Stomach (tissue), 8 donors: ENCODE measurements at regions not wholly inside any gene's neighbourhood (a gene's known extent, or its start where the extent isn't known, plus 50 kb on each side); places are given as distances from the start of the nearest gene placed in this dataset.

Source experiments
- DNase-seq, 2 donors: peaks; one replicate each; pipeline versions ENCODE4 v3.0.0 to v3.0.0-alpha.2; 2013 to 2019
- H3K27ac ChIP-seq, 5 donors: fragments of 200-600 bp in 4 of 5; sonication (generic) in 4 of 5; one replicate each; pipeline ENCODE4 v1.5.1; 2013 to 2019; ENCODE audit warnings: mild to moderate bottlenecking in 1 of 5, moderate library complexity in 1 of 5
- H3K27me3 ChIP-seq, 3 donors: fragments of 200-600 bp; sonication (generic); one replicate each; pipeline ENCODE4 v1.5.1; 2017 to 2019; ENCODE audit warnings: mixed run types in 1 of 3
- H3K36me3 ChIP-seq, 4 donors: fragments of 200-600 bp; sonication (generic); 1 replicate in 3 of 4; 2 replicates in 1 of 4; pipeline ENCODE4 v1.5.1; 2016 to 2019
- H3K4me1 ChIP-seq, 4 donors: fragments of 200-600 bp; sonication (generic); one replicate each; pipeline ENCODE4 v1.5.1; 2016 to 2019
- H3K4me3 ChIP-seq, 4 donors: fragments of 200-600 bp; sonication (generic) in 3 of 4; one replicate each; pipeline ENCODE4 v1.5.1; 2016 to 2019; ENCODE audit warnings: mild to moderate bottlenecking in 1 of 4
- H3K9me3 ChIP-seq, 4 donors: fragments of 200-600 bp; sonication (generic); one replicate each; pipeline ENCODE4 v1.5.1; 2016 to 2019
- EP300 ChIP-seq: sonication (generic); formaldehyde crosslinking; IDR thresholded peaks from one replicate; pipeline ENCODE4 v1.6.1; 2017; ENCODE audit warnings: antibody characterized with exemption
- POLR2A ChIP-seq, 4 donors: fragments of 450-650 bp; IDR thresholded peaks; one replicate each; pipeline ENCODE4 v1.6.1; 2016; ENCODE audit warnings: antibody characterized with exemption in 4 of 4, control low read depth in 2 of 4, mild to moderate bottlenecking in 1 of 4, moderate library complexity in 1 of 4
- POLR2AphosphoS5 ChIP-seq, 3 donors: sonication (generic); formaldehyde crosslinking; IDR thresholded peaks; one replicate each; pipeline ENCODE4 v1.6.1; 2016; ENCODE audit warnings: antibody characterized with exemption in 3 of 3
- WGBS, 5 donors: extraction: QIAGEN DNeasy Blood & Tissue Kit in 3 of 5; methylation state at CpG; one replicate each; pipeline versions ENCODE4 v1.1.5 to v1.1.7; 2013 to 2018; 5-methylcytosine and 5-hydroxymethylcytosine counted together
- intact Hi-C: fragments of 100-400 bp; cut with DNase I; formaldehyde crosslinking; loops from one replicate; pipeline ENCODE4 v1.15.1; 2023; ENCODE audit warnings: low total_unique reads
- TF ChIP-seq, protein P1 (sequence below), 7 experiments: fragments of 450-650 bp in 4 of 7; fragments of 200-600 bp in 3 of 7; sonication (generic) in 3 of 7; IDR thresholded peaks; one replicate each; pipeline ENCODE4 v1.5.1; 2016 to 2019; ENCODE audit warnings: antibody characterized with exemption in 7 of 7, control low read depth in 2 of 7, mild to moderate bottlenecking in 1 of 7
- donor health status: healthy with polysubstance abuse.
- donor health status: Bipolar disorder and iron deficiency.
- donor health status: healthy.

- no peaks in the 10 kb centered on the region for H3K9me3 ChIP-seq
- no peaks in the 10 kb centered on the region for H3K36me3 ChIP-seq
- no peak for TF ChIP-seq POLR2A (IDR thresholded peaks at IDR 0.05)
- H3K27ac ChIP-seq: no peak overlapping the region
- intact Hi-C loops: no loop called here
- no peaks in the 10 kb centered on the region for H3K4me1 ChIP-seq
- no peak for DNase-seq
- 47 to 71% (median 62%) methylated on average over 3 of the region's 3 CpGs for WGBS, 5 donors
- no peak overlapping the region for H3K4me3 ChIP-seq
- H3K27me3 ChIP-seq: peaks cover 0 to 5% (median 0%) of the 10 kb centered on the region in 3 donors
Observed at GRCh38 chr6:85127696-85128243, 322.1 kb upstream of the NT5E start.

DNA sequence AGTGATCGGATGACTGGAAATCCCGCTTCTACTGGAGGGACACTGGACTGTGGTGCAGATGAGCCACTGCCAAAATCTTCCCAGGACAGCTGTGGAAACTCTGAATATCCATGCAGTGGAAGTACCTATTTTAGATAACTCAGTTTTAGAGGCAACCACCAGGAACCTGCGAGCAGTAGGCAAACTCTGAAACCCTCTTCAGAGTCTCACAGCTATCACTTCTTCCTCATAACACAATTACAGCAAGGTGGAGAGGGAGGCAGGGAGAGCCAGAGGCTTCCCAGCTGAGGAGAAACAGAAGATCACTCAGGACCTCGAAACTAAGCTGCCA lies 322.8 kb upstream of the NT5E start:
- Histone ChIP-seq H3K4me3 (no peak overlapping the region), H3K27me3 (peaks cover 0 to 5% (median 0%) of the 10 kb centered on the region in 3 donors), H3K27ac (no peak overlapping the region), H3K36me3 (no peaks in the 10 kb centered on the region), H3K9me3 (no peaks in the 10 kb centered on the region), H3K4me1 (no peaks in the 10 kb centered on the region)
- no peak for DNase-seq
- intact Hi-C loops: no loop called here
- WGBS, 5 donors: 51 to 64% (median 56%) methylated on average over 4 of the region's 4 CpGs
- TF ChIP-seq, protein P1, sequence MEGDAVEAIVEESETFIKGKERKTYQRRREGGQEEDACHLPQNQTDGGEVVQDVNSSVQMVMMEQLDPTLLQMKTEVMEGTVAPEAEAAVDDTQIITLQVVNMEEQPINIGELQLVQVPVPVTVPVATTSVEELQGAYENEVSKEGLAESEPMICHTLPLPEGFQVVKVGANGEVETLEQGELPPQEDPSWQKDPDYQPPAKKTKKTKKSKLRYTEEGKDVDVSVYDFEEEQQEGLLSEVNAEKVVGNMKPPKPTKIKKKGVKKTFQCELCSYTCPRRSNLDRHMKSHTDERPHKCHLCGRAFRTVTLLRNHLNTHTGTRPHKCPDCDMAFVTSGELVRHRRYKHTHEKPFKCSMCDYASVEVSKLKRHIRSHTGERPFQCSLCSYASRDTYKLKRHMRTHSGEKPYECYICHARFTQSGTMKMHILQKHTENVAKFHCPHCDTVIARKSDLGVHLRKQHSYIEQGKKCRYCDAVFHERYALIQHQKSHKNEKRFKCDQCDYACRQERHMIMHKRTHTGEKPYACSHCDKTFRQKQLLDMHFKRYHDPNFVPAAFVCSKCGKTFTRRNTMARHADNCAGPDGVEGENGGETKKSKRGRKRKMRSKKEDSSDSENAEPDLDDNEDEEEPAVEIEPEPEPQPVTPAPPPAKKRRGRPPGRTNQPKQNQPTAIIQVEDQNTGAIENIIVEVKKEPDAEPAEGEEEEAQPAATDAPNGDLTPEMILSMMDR (IDR thresholded peaks at IDR 0.05): no peak
- TF ChIP-seq POLR2A (IDR thresholded peaks at IDR 0.05): no peak
- no peak for TF ChIP-seq EP300
- TF ChIP-seq POLR2AphosphoS5 (IDR thresholded peaks at IDR 0.05): no peak

GRCh38 chr6:85126485-85127167 lies 323.3 kb upstream of the NT5E start:
- Histone ChIP-seq H3K27me3 (peaks cover 0 to 5% (median 0%) of the 10 kb centered on the region in 3 donors), H3K36me3 (no peaks in the 10 kb centered on the region), H3K27ac (no peak overlapping the region), H3K9me3 (no peaks in the 10 kb centered on the region), H3K4me1 (no peaks in the 10 kb centered on the region), H3K4me3 (no peak overlapping the region)
- DNase-seq: peak in 1 of 2 donors; percentile 60
- WGBS, 5 donors: 22 to 31% (median 26%) methylated on average over 11 of the region's 11 CpGs
- no peak for TF ChIP-seq POLR2A (IDR thresholded peaks at IDR 0.05)
- no peak for TF ChIP-seq POLR2AphosphoS5 (IDR thresholded peaks at IDR 0.05)
- TF ChIP-seq, protein P1 (IDR thresholded peaks at IDR 0.05): no peak
- TF ChIP-seq EP300: no peak
- intact Hi-C loops: no loop called here

DNA sequence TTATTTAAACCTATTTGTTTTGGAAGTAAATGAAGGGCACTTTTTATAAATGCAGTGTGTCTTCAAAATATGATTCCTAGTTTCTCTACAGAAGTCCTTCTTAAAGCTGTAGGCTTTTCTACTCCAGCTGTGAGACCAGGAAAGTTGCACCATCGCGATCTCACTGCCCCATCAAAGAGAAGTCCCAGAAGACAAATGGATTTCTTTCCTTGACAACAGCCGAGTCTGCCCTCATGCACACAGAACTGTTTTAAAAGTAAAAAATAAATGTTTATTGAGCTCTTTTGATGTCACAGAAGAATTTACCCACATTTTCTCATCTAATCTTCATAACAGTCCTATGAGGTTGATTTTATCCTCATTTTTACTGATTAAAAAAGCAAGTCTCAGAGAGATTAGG lies 324.4 kb upstream of the NT5E start:
- Histone ChIP-seq H3K4me3 (no peak overlapping the region), H3K36me3 (no peaks in the 10 kb centered on the region), H3K9me3 (no peaks in the 10 kb centered on the region), H3K27me3 (peaks cover 0 to 5% (median 0%) of the 10 kb centered on the region in 3 donors), H3K27ac (no peak overlapping the region), H3K4me1 (no peaks in the 10 kb centered on the region)
- 33 to 45% (median 36%) methylated on average over 3 of the region's 3 CpGs for WGBS, 5 donors
- DNase-seq: no peak
- intact Hi-C loops: no loop called here
- TF ChIP-seq POLR2AphosphoS5 (IDR thresholded peaks at IDR 0.05): no peak

DNA sequence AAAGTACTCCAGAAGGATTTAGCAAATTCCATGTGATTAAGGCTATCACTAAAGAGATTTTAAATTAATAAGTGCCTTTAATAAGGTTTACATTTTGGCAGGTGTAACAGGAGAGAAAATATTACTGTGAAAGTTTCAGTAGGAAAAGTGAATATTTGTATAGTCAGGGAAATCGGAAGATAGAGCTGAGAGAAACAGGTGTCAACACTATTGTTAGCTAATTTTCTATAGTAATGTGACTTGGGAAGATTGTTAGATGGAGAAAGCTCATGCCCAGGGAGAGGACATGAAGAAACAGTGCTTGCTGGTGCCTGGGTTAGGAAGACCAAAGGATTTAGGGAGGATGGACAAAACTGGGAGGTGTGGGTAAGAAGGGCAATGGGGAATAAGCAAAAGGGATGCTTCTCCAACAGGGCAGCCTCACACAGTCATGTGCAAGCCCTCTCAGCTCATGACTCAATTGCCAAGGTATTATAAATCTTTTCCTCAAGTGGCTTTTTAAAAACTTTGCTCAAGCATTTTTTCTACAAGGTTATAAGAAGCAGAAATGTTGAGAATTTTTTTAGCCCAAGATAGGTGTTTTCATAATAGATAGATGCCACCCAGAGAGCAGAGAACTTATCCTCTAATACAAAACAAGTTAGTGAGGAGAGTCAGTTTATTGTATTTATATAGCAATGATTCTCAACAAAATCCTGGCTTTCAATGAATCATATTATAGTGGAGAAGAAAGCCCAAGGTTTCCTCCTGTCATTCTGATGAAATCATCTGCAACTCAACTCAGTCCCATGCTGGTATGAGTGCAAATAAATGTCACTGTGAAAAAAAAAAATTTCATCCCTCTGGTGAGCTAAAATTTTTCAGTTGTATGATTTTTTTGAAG lies 325.2 kb upstream of the NT5E start:
- WGBS, 5 donors: 39 to 70% (median 56%) methylated on average over 1 of the region's 1 CpG
- Histone ChIP-seq H3K36me3 (no peaks in the 10 kb centered on the region), H3K4me3 (no peak overlapping the region), H3K27me3 (peaks cover 0 to 5% (median 0%) of the 10 kb centered on the region in 3 donors), H3K9me3 (no peaks in the 10 kb centered on the region), H3K27ac (no peak overlapping the region), H3K4me1 (no peaks in the 10 kb centered on the region)
- intact Hi-C loops: no loop called here
- TF ChIP-seq EP300: no peak
- TF ChIP-seq POLR2A (IDR thresholded peaks at IDR 0.05): no peak
- TF ChIP-seq POLR2AphosphoS5 (IDR thresholded peaks at IDR 0.05): no peak
- TF ChIP-seq, protein P1 (IDR thresholded peaks at IDR 0.05): no peak
- no peak for DNase-seq
